Ascending aorta (tissue), 2 donors: ENCODE measurements at regions not wholly inside any gene's neighbourhood (a gene's known extent, or its start where the extent isn't known, plus 50 kb on each side); places are given as distances from the start of the nearest gene placed in this dataset.
A peak's percentile ranks its signal among the peaks of the same experiment; 100 is the strongest.

ENCODE experiments used
- DNase-seq, 2 donors: peaks; one replicate each; pipeline ENCODE4 v3.0.0-alpha.2; 2019; ENCODE audit warnings: low spot score in 2 of 2
- H3K27ac ChIP-seq, 2 donors: fragments of 200-600 bp; sonication (generic); one replicate each; pipeline ENCODE4 v1.5.1; 2016 to 2017; ENCODE audit warnings: mild to moderate bottlenecking in 1 of 2
- H3K27me3 ChIP-seq: fragments of 200-600 bp; sonication (generic); one replicate; pipeline ENCODE4 v1.5.1; 2017
- H3K36me3 ChIP-seq, 2 donors: fragments of 200-600 bp; sonication (generic); one replicate each; pipeline ENCODE4 v1.5.1; 2016
- H3K4me1 ChIP-seq, 2 donors: fragments of 200-600 bp; sonication (generic); one replicate each; pipeline ENCODE4 v1.5.1; 2016 to 2017; ENCODE audit warnings: mild to moderate bottlenecking in 1 of 2
- H3K4me3 ChIP-seq, 2 donors: fragments of 200-600 bp; sonication (generic); one replicate each; pipeline ENCODE4 v1.5.1; 2016 to 2017; ENCODE audit warnings: mild to moderate bottlenecking in 1 of 2
- H3K9me3 ChIP-seq, 2 donors: fragments of 200-600 bp; sonication (generic); one replicate each; pipeline ENCODE4 v1.5.1; 2016
- CTCF ChIP-seq, 3 experiments: fragments of 200-600 bp in 2 of 3; fragments of 450-650 bp in 1 of 3; sonication (generic) in 2 of 3; IDR thresholded peaks; one replicate each; pipeline ENCODE4 v1.5.1; 2016 to 2019; ENCODE audit warnings: antibody characterized with exemption in 3 of 3, mild to moderate bottlenecking in 1 of 3, moderate library complexity in 1 of 3
- intact Hi-C: fragments of 100-400 bp; cut with DNase I; formaldehyde crosslinking; loops from one replicate; pipeline ENCODE4 v1.15.1; 2023

GRCh38 chr9:94159069-94159939, 75.0 kb downstream of the PTPDC1 start:
- DNase-seq: peak in 1 of 2 donors; percentile 68
- H3K27ac ChIP-seq: peak overlapping the region; percentile 80 to 88

GRCh38 chr9:94160594-94161501, 76.6 kb downstream of the PTPDC1 start:
- no peak for TF ChIP-seq CTCF (IDR thresholded peaks at IDR 0.05)
- Histone ChIP-seq H3K4me3 (no peak overlapping the region), H3K36me3 (no peaks in the 10 kb centered on the region), H3K4me1 (peaks cover 9 to 34% of the 10 kb centered on the region in 2 donors), H3K27ac (peak overlapping the region; percentile 80 to 88), H3K27me3 (no peaks in the 10 kb centered on the region), H3K9me3 (no peaks in the 10 kb centered on the region)
- no peak for DNase-seq
- intact Hi-C loops: loop anchor here (10.0 kb wide), 1 partner anchor 214 kb away; a partner anchor contains a TSS

More at GRCh38 chr9:94159069-94159939, 75.0 kb downstream of the PTPDC1 start:
- H3K27me3 ChIP-seq: no peaks in the 10 kb centered on the region
- H3K36me3 ChIP-seq: no peaks in the 10 kb centered on the region
- H3K4me3 ChIP-seq: no peak overlapping the region
- H3K9me3 ChIP-seq: no peaks in the 10 kb centered on the region
- no peak for TF ChIP-seq CTCF (IDR thresholded peaks at IDR 0.05)
- intact Hi-C loops: loop anchor here (1.0 kb wide), 1 partner anchor 19 kb away; no protein-coding TSS in a partner anchor
- peaks cover 9 to 27% of the 10 kb centered on the region in 2 donors for H3K4me1 ChIP-seq

- Histone ChIP-seq H3K27ac (no peak overlapping the region), H3K4me3 (no peak overlapping the region), H3K9me3 (no peaks in the 10 kb centered on the region), H3K27me3 (no peaks in the 10 kb centered on the region), H3K4me1 (peaks cover 6 to 30% of the 10 kb centered on the region in 2 donors), H3K36me3 (no peaks in the 10 kb centered on the region)
- TF ChIP-seq CTCF (IDR thresholded peaks at IDR 0.05): no peak
- no peak for DNase-seq
- intact Hi-C loops: loop anchor here (10.0 kb wide), 1 partner anchor 213 kb away; a partner anchor contains a TSS
These were observed 77.4 kb downstream of the PTPDC1 start for GRCh38 chr9:94161673-94162072.

GRCh38 chr9:94164806-94165549, 80.7 kb downstream of the PTPDC1 start:
- intact Hi-C loops: loop anchor here (5.0 to 10.0 kb wide), 2 partner anchors 47 to 210 kb away; a partner anchor contains a TSS
- no peak for DNase-seq
- no peak for TF ChIP-seq CTCF (IDR thresholded peaks at IDR 0.05)

More at GRCh38 chr9:94164806-94165549, 80.7 kb downstream of the PTPDC1 start:
- H3K36me3 ChIP-seq: no peaks in the 10 kb centered on the region
- H3K4me1 ChIP-seq: peaks cover 0 to 24% of the 10 kb centered on the region in 2 donors
- peak overlapping the region in 1 of 2 donors; percentile 55 for H3K4me3 ChIP-seq
- H3K9me3 ChIP-seq: no peaks in the 10 kb centered on the region
- H3K27ac ChIP-seq: peak overlapping the region in 1 of 2 donors; percentile 55
- no peaks in the 10 kb centered on the region for H3K27me3 ChIP-seq
